ENCODE measurements at regions not wholly inside any gene's neighbourhood (a gene's known extent, or its start where the extent isn't known, plus 50 kb on each side); places are given as distances from the start of the nearest gene placed in this dataset.

- no peak for ATAC-seq
These were observed 102.6 kb upstream of the RSPO3 start for GRCh38 chr6:127015858-127016257.

- no peak for ATAC-seq
These were observed 98.6 kb upstream of the RSPO3 start for GRCh38 chr6:127019828-127020227.

- ATAC-seq, result no peak
These were observed 96.2 kb upstream of the RSPO3 start for GRCh38 chr6:127022302-127022701.

- ATAC-seq, result no peak
These were observed 95.3 kb upstream of the RSPO3 start for GRCh38 chr6:127023001-127023778.

GRCh38 chr6:127026247-127026646 is 92.2 kb upstream of the RSPO3 start:
- no peak for ATAC-seq

- ATAC-seq, result no peak
These were observed 88.4 kb upstream of the RSPO3 start for GRCh38 chr6:127030111-127030510.

GRCh38 chr6:127030836-127031235 is 87.6 kb upstream of the RSPO3 start:
- ATAC-seq, result no peak

GRCh38 chr6:127031511-127031910 is 87.0 kb upstream of the RSPO3 start:
- no peak for ATAC-seq

- ATAC-seq, result no peak
These were observed 85.5 kb upstream of the RSPO3 start for GRCh38 chr6:127032971-127033370.

GRCh38 chr6:127051571-127052260 is 66.8 kb upstream of the RSPO3 start:
- no peak for ATAC-seq

GRCh38 chr6:127053032-127053874 is 65.2 kb upstream of the RSPO3 start:
- no peak for ATAC-seq

- ATAC-seq, result no peak
These were observed 64.6 kb upstream of the RSPO3 start for GRCh38 chr6:127053875-127054235.

- ATAC-seq, result no peak
These were observed 60.4 kb upstream of the RSPO3 start for GRCh38 chr6:127058027-127058426.

GRCh38 chr6:127058936-127059335 is 59.5 kb upstream of the RSPO3 start:
- ATAC-seq, result no peak

Measured in esophagus mucosa (tissue), 1 donor.